Stimulated activated CD4-positive, alpha-beta T cell treated with anti-CD3 and anti-CD28 coated beads, Interleukin-12 subunit alpha, Interleukin-12 subunit beta, amount 100 ng/mL, for 4 hours (primary cell): ENCODE measurements at regions not wholly inside any gene's neighbourhood (a gene's known extent, or its start where the extent isn't known, plus 50 kb on each side); places are given as distances from the start of the nearest gene placed in this dataset.

ENCODE experiments used
- DNase-seq: peaks from one replicate; pipeline ENCODE4 v3.0.0-alpha.2; 2020

- no peak for DNase-seq
Measured at GRCh38 chr4:130393642-130394041, 1297.7 kb downstream of the C4orf33 start.

GRCh38 chr4:130395871-130396270 is 1299.9 kb downstream of the C4orf33 start:
- DNase-seq: no peak

- DNase-seq: no peak
Measured at GRCh38 chr4:130403221-130403620, 1307.3 kb downstream of the C4orf33 start.

- DNase-seq: no peak
Measured at GRCh38 chr4:130416228-130416627, 1320.3 kb downstream of the C4orf33 start.

GRCh38 chr4:130419211-130419975 is 1323.4 kb downstream of the C4orf33 start:
- no peak for DNase-seq

GRCh38 chr4:130422261-130422660 is 1326.3 kb downstream of the C4orf33 start:
- DNase-seq: no peak

GRCh38 chr4:130424211-130424610 is 1328.3 kb downstream of the C4orf33 start:
- DNase-seq: no peak

GRCh38 chr4:130432289-130432688 is 1336.3 kb downstream of the C4orf33 start:
- DNase-seq: no peak

- DNase-seq: no peak
Measured at GRCh38 chr4:130449741-130450140, 1353.8 kb downstream of the C4orf33 start.

GRCh38 chr4:130468340-130468739 is 1372.4 kb downstream of the C4orf33 start:
- no peak for DNase-seq

GRCh38 chr4:130478406-130478805 is 1382.5 kb downstream of the C4orf33 start:
- DNase-seq: no peak

- no peak for DNase-seq
Measured at GRCh38 chr4:130479020-130479419, 1383.1 kb downstream of the C4orf33 start.

GRCh38 chr4:130479674-130480073 is 1383.7 kb downstream of the C4orf33 start:
- no peak for DNase-seq

- DNase-seq: no peak
Measured at GRCh38 chr4:130484826-130485225, 1388.9 kb downstream of the C4orf33 start.

GRCh38 chr4:130485371-130485770 is 1389.4 kb downstream of the C4orf33 start:
- no peak for DNase-seq

GRCh38 chr4:130486186-130486585 is 1390.2 kb downstream of the C4orf33 start:
- no peak for DNase-seq

- DNase-seq: no peak
Measured at GRCh38 chr4:130486841-130487240, 1390.9 kb downstream of the C4orf33 start.

- DNase-seq: no peak
Measured at GRCh38 chr4:130510661-130511060, 1414.7 kb downstream of the C4orf33 start.

GRCh38 chr4:130511776-130512175 is 1415.8 kb downstream of the C4orf33 start:
- DNase-seq: no peak

- DNase-seq: no peak
Measured at GRCh38 chr4:130524057-130524456, 1428.1 kb downstream of the C4orf33 start.

GRCh38 chr4:130530505-130530904 is 1434.6 kb downstream of the C4orf33 start:
- no peak for DNase-seq

- no peak for DNase-seq
Measured at GRCh38 chr4:130534651-130535050, 1438.7 kb downstream of the C4orf33 start.

GRCh38 chr4:130542953-130543352 is 1447.0 kb downstream of the C4orf33 start:
- no peak for DNase-seq

GRCh38 chr4:130545171-130545570 is 1449.2 kb downstream of the C4orf33 start:
- DNase-seq: no peak

GRCh38 chr4:130545596-130545995 is 1449.6 kb downstream of the C4orf33 start:
- no peak for DNase-seq
